Lower leg skin (tissue), 4 donors: ENCODE measurements at regions not wholly inside any gene's neighbourhood (a gene's known extent, or its start where the extent isn't known, plus 50 kb on each side); places are given as distances from the start of the nearest gene placed in this dataset.

ENCODE experiments used
- DNase-seq, 2 donors: peaks; one replicate each; pipeline ENCODE4 v3.0.0-alpha.2; 2019; ENCODE audit warnings: low spot score in 2 of 2
- H3K4me3 ChIP-seq: fragments of 200-600 bp; sonication (generic); 2 replicates; pipeline ENCODE4 v1.5.1; 2017; ENCODE audit warnings: mild to moderate bottlenecking, low read depth; ENCODE audit not compliant: poor library complexity, severe bottlenecking
- CTCF ChIP-seq, 3 donors: fragments of 450-650 bp; IDR thresholded peaks; one replicate each; pipeline ENCODE4 v1.5.1; 2016; ENCODE audit warnings: antibody characterized with exemption in 3 of 3, mild to moderate bottlenecking in 3 of 3, moderate library complexity in 2 of 3
- POLR2A ChIP-seq, 2 donors: fragments of 450-650 bp; IDR thresholded peaks; one replicate each; pipeline ENCODE4 v1.6.1; 2016 to 2017; ENCODE audit warnings: antibody characterized with exemption in 2 of 2, mild to moderate bottlenecking in 1 of 2, moderate library complexity in 1 of 2
- WGBS, 2 donors: methylation state at CpG; one replicate each; pipeline ENCODE4 v1.1.5; 2018; 5-methylcytosine and 5-hydroxymethylcytosine counted together
- intact Hi-C: fragments of 100-400 bp; cut with DNase I; formaldehyde crosslinking; loops from one replicate; pipeline ENCODE4 v1.15.0; 2023; ENCODE audit warnings: low total_unique reads

- TF ChIP-seq CTCF (IDR thresholded peaks at IDR 0.05) (no peak), POLR2A (IDR thresholded peaks at IDR 0.05) (no peak)
- no peak overlapping the region for H3K4me3 ChIP-seq
- WGBS, 2 donors, result 55 to 61% methylated on average over 2 of the region's 2 CpGs
- DNase-seq, result no peak
- intact Hi-C loops, result no loop called here
Observed at GRCh38 chr21:18542081-18542480, 138.5 kb upstream of the TMPRSS15 start.

- intact Hi-C loops, result no loop called here
- 50 to 65% methylated on average over 1 of the region's 1 CpG for WGBS, 2 donors
Observed at GRCh38 chr21:18545908-18546307, 142.3 kb upstream of the TMPRSS15 start.

GRCh38 chr21:18547347-18547746, 143.8 kb upstream of the TMPRSS15 start:
- 86 to 89% methylated on average over 1 of the region's 1 CpG for WGBS, 2 donors
- intact Hi-C loops, result no loop called here
- no peak for DNase-seq
- no peak for TF ChIP-seq CTCF (IDR thresholded peaks at IDR 0.05)
- TF ChIP-seq POLR2A (IDR thresholded peaks at IDR 0.05), result no peak
- H3K4me3 ChIP-seq, result no peak overlapping the region

More at GRCh38 chr21:18545908-18546307, 142.3 kb upstream of the TMPRSS15 start:
- TF ChIP-seq CTCF (IDR thresholded peaks at IDR 0.05), result no peak
- DNase-seq, result no peak
- H3K4me3 ChIP-seq, result no peak overlapping the region

GRCh38 chr21:18548249-18548648, 144.7 kb upstream of the TMPRSS15 start:
- TF ChIP-seq CTCF (IDR thresholded peaks at IDR 0.05), result no peak
- TF ChIP-seq POLR2A (IDR thresholded peaks at IDR 0.05), result no peak
- DNase-seq, result no peak
- intact Hi-C loops, result no loop called here
- no peak overlapping the region for H3K4me3 ChIP-seq

- no peak overlapping the region for H3K4me3 ChIP-seq
- 40 to 47% methylated on average over 4 of the region's 4 CpGs for WGBS, 2 donors
- DNase-seq, result no peak
- intact Hi-C loops, result no loop called here
- no peak for TF ChIP-seq CTCF (IDR thresholded peaks at IDR 0.05)
- TF ChIP-seq POLR2A (IDR thresholded peaks at IDR 0.05), result no peak
Observed at GRCh38 chr21:18549214-18549905, 145.8 kb upstream of the TMPRSS15 start.

GRCh38 chr21:18550361-18550760, 146.8 kb upstream of the TMPRSS15 start:
- no peak for DNase-seq
- intact Hi-C loops, result no loop called here
- no peak overlapping the region for H3K4me3 ChIP-seq
- 93 to 98% methylated on average over 3 of the region's 3 CpGs for WGBS, 2 donors
- no peak for TF ChIP-seq POLR2A (IDR thresholded peaks at IDR 0.05)
- no peak for TF ChIP-seq CTCF (IDR thresholded peaks at IDR 0.05)
